GM12878 (cell line): ENCODE measurements at regions not wholly inside any gene's neighbourhood (a gene's known extent, or its start where the extent isn't known, plus 50 kb on each side); places are given as distances from the start of the nearest gene placed in this dataset.

Experiments used
- ATAC-seq: fragments of 200-7000 bp; cut with Tn5 transposase; 3 replicates; pipeline ENCODE4 v1.9.1; 2020; ENCODE audit warnings: mild to moderate bottlenecking, moderate library complexity
- BruUV-seq: library from RNA; stranded (reverse); fragments of 400-500 nt; replicated peaks from 2 replicates; lab custom pipeline; 2021; lab: Mats Ljungman, UMichigan
- CTCF ChIA-PET: fragments of 300-600 bp; sonication (Branson Sonifier 250); formaldehyde crosslinking; extraction: SDS; loops from one replicate; lab custom pipeline; 2021; ENCODE audit warnings: inconsistent platforms; lab: Yijun Ruan, JAX
- POLR2A ChIA-PET: fragments of 350-600 bp; formaldehyde crosslinking; extraction: SDS; loops from one replicate; lab custom pipeline; 2021; ENCODE audit warnings: inconsistent platforms; lab: Charles Lee
- RAD21 ChIA-PET: fragments of 300-600 bp; sonication (Branson Sonifier 250); formaldehyde crosslinking; loops from one replicate; lab custom pipeline; 2023; ENCODE audit warnings: antibody characterized with exemption; ENCODE audit not compliant: unreplicated experiment; lab: Charles Lee
- SMC1A ChIA-PET: fragments of 300-600 bp; sonication (Branson Sonifier 250); formaldehyde crosslinking; loops from one replicate; lab custom pipeline; 2023; ENCODE audit not compliant: unreplicated experiment, uncharacterized antibody; lab: Charles Lee
- DNase-seq: peaks from one replicate; pipeline ENCODE4 v3.0.0-alpha.2; 2011; ENCODE audit warnings: low read depth, low spot score
- FAIRE-seq: peaks from 3 replicates; lab custom pipeline; 2011; peaks lifted over from hg19 to GRCh38; lab: Jason Lieb, UNC
- H2AFZ ChIP-seq: 2 replicates; pipeline ENCODE4 v1.6.0; 2011; ENCODE audit warnings: low read depth, low read length, control low read depth; ENCODE audit not compliant: control insufficient read depth
- H3K27ac ChIP-seq: 2 replicates; pipeline ENCODE4 v1.5.1; 2011; ENCODE audit warnings: control low read depth; ENCODE audit not compliant: control insufficient read depth, insufficient read depth
- H3K27me3 ChIP-seq, 2 experiments: replicated peaks in 1 of 2; 2 replicates each; pipeline versions ENCODE4 v1.6.0 to v1.6.1; 2011; ENCODE audit warnings: low read length in 1 of 2; ENCODE audit not compliant: control insufficient read depth in 2 of 2, insufficient read depth in 2 of 2
- H3K36me3 ChIP-seq, 2 experiments: 2 replicates each; pipeline ENCODE4 v1.5.1; 2011; ENCODE audit warnings: low read length in 1 of 2; ENCODE audit not compliant: control insufficient read depth in 2 of 2, insufficient read depth in 2 of 2
- H3K4me1 ChIP-seq: 2 replicates; pipeline ENCODE4 v1.6.1; 2011; ENCODE audit warnings: mild to moderate bottlenecking, low read length, moderate library complexity, mixed read lengths; ENCODE audit not compliant: control insufficient read depth, insufficient read depth
- H3K4me2 ChIP-seq: 2 replicates; pipeline ENCODE4 v1.6.0; 2011; ENCODE audit warnings: control low read depth; ENCODE audit not compliant: control insufficient read depth, insufficient read depth
- H3K4me3 ChIP-seq: fragments of 200-600 bp; sonication (generic); 2 replicates; pipeline ENCODE4 v1.5.1; 2016
- H3K79me2 ChIP-seq: 2 replicates; pipeline ENCODE4 v1.6.0; 2011; ENCODE audit warnings: low read length; ENCODE audit not compliant: control insufficient read depth, insufficient read depth
- H3K9ac ChIP-seq: 2 replicates; pipeline ENCODE4 v1.8.0; 2011; ENCODE audit warnings: low read length, control low read depth, mixed read lengths; ENCODE audit not compliant: control insufficient read depth, insufficient read depth
- H3K9me3 ChIP-seq: replicated peaks from 3 replicates; pipeline ENCODE4 v1.5.1; 2011; ENCODE audit warnings: mild to moderate bottlenecking, low read length; ENCODE audit not compliant: control insufficient read depth, insufficient read depth
- H4K20me1 ChIP-seq: 2 replicates; pipeline ENCODE4 v1.6.0; 2011; ENCODE audit not compliant: control insufficient read depth, insufficient read depth
- CBFB ChIP-seq: IDR thresholded peaks from 2 replicates; pipeline ENCODE4 v1.6.1; 2016; ENCODE audit warnings: antibody characterized with exemption, low read depth
- CEBPB ChIP-seq, 2 experiments: fragments of 150-350 bp in 1 of 2; IDR thresholded peaks; 2 replicates each; pipeline ENCODE4 v1.6.1; 2012 to 2014; ENCODE audit warnings: low read depth in 2 of 2, low read length in 2 of 2, borderline replicate concordance in 1 of 2, inconsistent platforms in 1 of 2
- CREM ChIP-seq: IDR thresholded peaks from 2 replicates; pipeline ENCODE4 v1.6.1; 2014; ENCODE audit warnings: antibody characterized with exemption, low read depth
- EGR1 ChIP-seq, 2 experiments: IDR thresholded peaks; 1 replicate in 1 of 2; 2 replicates in 1 of 2; pipeline ENCODE4 v1.6.1; 2011 to 2012; ENCODE audit warnings: low read depth in 2 of 2, low read length in 2 of 2, borderline replicate concordance in 1 of 2, mild to moderate bottlenecking in 1 of 2, moderate library complexity in 1 of 2
- EP300 ChIP-seq, 2 experiments: fragments of 150-350 bp in 1 of 2; IDR thresholded peaks; 2 replicates each; pipeline ENCODE4 v1.6.1; 2011 to 2012; ENCODE audit warnings: low read depth in 2 of 2, low read length in 2 of 2, borderline replicate concordance in 1 of 2, improper control_type of control experiment in 1 of 2, inconsistent platforms in 1 of 2; ENCODE audit not compliant: control insufficient read depth in 1 of 2
- ESRRA ChIP-seq: IDR thresholded peaks from 2 replicates; pipeline ENCODE4 v1.6.1; 2012; ENCODE audit warnings: mild to moderate bottlenecking, low read length, improper control_type of control experiment
- EZH2 ChIP-seq: IDR thresholded peaks from 2 replicates; pipeline ENCODE4 v1.6.1; 2012; ENCODE audit warnings: low read depth, mild to moderate bottlenecking, control low read depth, inconsistent platforms, low read length, borderline replicate concordance; ENCODE audit not compliant: control insufficient read depth
- FOS ChIP-seq: IDR thresholded peaks from 3 replicates; pipeline ENCODE4 v1.6.1; 2011; ENCODE audit warnings: borderline replicate concordance; ENCODE audit not compliant: insufficient read length; ENCODE audit errors: extremely low read depth
- HDAC2 ChIP-seq: fragments of 200-600 bp; sonication (generic); IDR thresholded peaks from 2 replicates; pipeline ENCODE4 v1.6.1; 2017
- NFYA ChIP-seq: IDR thresholded peaks from 2 replicates; pipeline ENCODE4 v1.6.1; 2011; ENCODE audit warnings: low read depth, mild to moderate bottlenecking, low read length, improper control_type of control experiment, borderline replicate concordance
- NFYB ChIP-seq: IDR thresholded peaks from 2 replicates; pipeline ENCODE4 v1.6.1; 2011; ENCODE audit warnings: low read depth, mild to moderate bottlenecking, low read length, improper control_type of control experiment, moderate library complexity; ENCODE audit not compliant: insufficient read depth
- NR2C2 ChIP-seq: IDR thresholded peaks from 2 replicates; pipeline ENCODE4 v1.6.1; 2011; ENCODE audit warnings: borderline replicate concordance, low read depth; ENCODE audit not compliant: control insufficient read depth, insufficient read length
- POLR2AphosphoS5 ChIP-seq: IDR thresholded peaks from 2 replicates; pipeline ENCODE4 v1.6.1; 2011; ENCODE audit warnings: mild to moderate bottlenecking, low read length, inconsistent platforms
- SMARCA5 ChIP-seq: fragments of 450-650 bp; IDR thresholded peaks from 2 replicates; pipeline ENCODE4 v1.6.1; 2017; ENCODE audit warnings: mild to moderate bottlenecking
- STAT3 ChIP-seq: IDR thresholded peaks from 2 replicates; pipeline ENCODE4 v1.6.1; 2011; ENCODE audit warnings: low read depth, low read length, improper control_type of control experiment
- WRNIP1 ChIP-seq: IDR thresholded peaks from 2 replicates; pipeline ENCODE4 v1.6.1; 2011; ENCODE audit warnings: low read depth, low read length, improper control_type of control experiment, borderline replicate concordance
- ZBED1 ChIP-seq: IDR thresholded peaks from 2 replicates; pipeline ENCODE4 v1.6.1; 2016; ENCODE audit warnings: borderline replicate concordance
- ZNF274 ChIP-seq: IDR thresholded peaks from one replicate; pipeline ENCODE4 v1.8.0; 2011; ENCODE audit not compliant: insufficient read length, insufficient read depth
- whole genome bisulfite sequencing: methylation state at CpG from one replicate; pipeline ENCODE4 v1.1.6; 2016; ENCODE audit warnings: low lambda C conversion rate; ENCODE audit not compliant: insufficient replicate concordance, insufficient coverage; ENCODE audit errors: missing lambda C conversion rate; 5-methylcytosine and 5-hydroxymethylcytosine counted together
- in situ Hi-C: fragments of 300-500 bp; cut with MboI; formaldehyde crosslinking; loops from 9 replicates; pipeline ENCODE4 v1.14.3; 2018; ENCODE audit warnings: mixed read lengths
- intact Hi-C: fragments of 100-400 bp; cut with micrococcal nuclease; formaldehyde crosslinking; loops from one replicate; pipeline ENCODE4 v1.14.2; 2022; ENCODE audit not compliant: unreplicated experiment
- TF ChIP-seq, protein P1 (sequence below): fragments of 450-650 bp; IDR thresholded peaks from 2 replicates; pipeline ENCODE4 v1.6.1; 2017; ENCODE audit warnings: mild to moderate bottlenecking
- TF ChIP-seq, protein P2 (sequence below): fragments of 450-650 bp; conservative IDR thresholded peaks from 2 replicates; pipeline ENCODE4 v1.6.1; 2017; ENCODE audit warnings: mild to moderate bottlenecking, moderate library complexity

DNA sequence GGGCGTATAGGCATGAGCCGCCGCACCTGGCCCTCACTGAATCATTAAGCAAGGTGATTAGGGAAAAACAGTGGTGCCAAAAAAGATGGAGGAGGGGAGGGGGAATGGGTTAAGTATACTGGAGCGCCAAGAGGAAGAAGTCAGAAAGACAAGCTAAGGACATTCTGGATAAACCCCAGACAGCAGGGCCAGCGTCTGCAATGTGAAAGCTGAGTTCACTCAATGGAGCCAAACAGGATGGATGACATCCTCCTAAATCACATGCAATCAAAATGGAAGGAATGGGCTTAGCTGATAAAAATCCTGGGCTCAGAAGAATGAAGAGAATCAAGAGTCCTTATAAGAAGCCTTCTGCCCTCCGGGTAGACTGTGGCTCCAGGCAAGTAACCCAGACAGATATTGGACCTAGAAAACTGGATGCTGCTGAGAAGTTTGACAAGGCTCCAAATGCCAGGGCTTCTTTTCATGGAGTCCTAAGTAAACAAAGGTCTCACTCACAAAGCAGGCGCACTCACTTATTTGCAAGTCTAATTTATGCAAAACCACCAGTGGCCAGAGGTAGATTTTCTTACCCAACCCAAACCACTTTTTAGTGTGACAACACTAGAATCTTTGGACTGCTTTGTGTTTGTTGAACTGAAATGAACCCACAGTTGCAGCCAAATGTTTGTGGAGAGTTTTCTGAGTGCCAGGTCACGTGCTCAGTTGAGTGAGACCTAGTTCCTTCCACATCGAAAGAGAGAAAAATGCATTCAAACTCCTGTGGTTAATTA, 519.1 kb upstream of the AUTS2 start:
- no TSS peak for BruUV-seq
- in situ Hi-C loops: no loop called here
- no peak overlapping the region for H3K9ac ChIP-seq
- no peak overlapping the region for H3K4me3 ChIP-seq
- no peaks in the 10 kb centered on the region for H3K79me2 ChIP-seq
- no peaks in the 10 kb centered on the region for H3K4me1 ChIP-seq
- DNase-seq (no peak), ATAC-seq (no peak)
- no peak overlapping the region for H3K4me2 ChIP-seq
- H3K27ac ChIP-seq: no peak overlapping the region
- SMC1A ChIA-PET: interaction anchor here (0.7 kb wide), 1 partner anchor 464 kb away, joined by 3 read pairs; no protein-coding TSS in a partner anchor
- CTCF ChIA-PET: interaction anchor here (1.2 kb wide), 1 partner anchor 12 kb away, joined by 3 read pairs; no protein-coding TSS in a partner anchor
- WGBS: 61% methylated on average over 9 of the region's 9 CpGs
- no peaks in the 10 kb centered on the region for H3K27me3 ChIP-seq
- H3K36me3 ChIP-seq: no peaks in the 10 kb centered on the region
- RAD21 ChIA-PET: no interaction called here
- POLR2A ChIA-PET: no interaction called here
- H4K20me1 ChIP-seq: no peaks in the 10 kb centered on the region
- TF ChIP-seq EZH2: no peak
- TF ChIP-seq ZBED1: no peak
- TF ChIP-seq, protein P1, sequence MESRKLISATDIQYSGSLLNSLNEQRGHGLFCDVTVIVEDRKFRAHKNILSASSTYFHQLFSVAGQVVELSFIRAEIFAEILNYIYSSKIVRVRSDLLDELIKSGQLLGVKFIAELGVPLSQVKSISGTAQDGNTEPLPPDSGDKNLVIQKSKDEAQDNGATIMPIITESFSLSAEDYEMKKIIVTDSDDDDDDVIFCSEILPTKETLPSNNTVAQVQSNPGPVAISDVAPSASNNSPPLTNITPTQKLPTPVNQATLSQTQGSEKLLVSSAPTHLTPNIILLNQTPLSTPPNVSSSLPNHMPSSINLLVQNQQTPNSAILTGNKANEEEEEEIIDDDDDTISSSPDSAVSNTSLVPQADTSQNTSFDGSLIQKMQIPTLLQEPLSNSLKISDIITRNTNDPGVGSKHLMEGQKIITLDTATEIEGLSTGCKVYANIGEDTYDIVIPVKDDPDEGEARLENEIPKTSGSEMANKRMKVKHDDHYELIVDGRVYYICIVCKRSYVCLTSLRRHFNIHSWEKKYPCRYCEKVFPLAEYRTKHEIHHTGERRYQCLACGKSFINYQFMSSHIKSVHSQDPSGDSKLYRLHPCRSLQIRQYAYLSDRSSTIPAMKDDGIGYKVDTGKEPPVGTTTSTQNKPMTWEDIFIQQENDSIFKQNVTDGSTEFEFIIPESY: no peak
- no peak for TF ChIP-seq WRNIP1
- no peak for TF ChIP-seq NFYA
- TF ChIP-seq SMARCA5: no peak
- TF ChIP-seq NFYB: no peak
- no peak for TF ChIP-seq STAT3
- no peak for TF ChIP-seq ZNF274
- TF ChIP-seq CBFB: no peak
- no peak for TF ChIP-seq NR2C2
- TF ChIP-seq POLR2AphosphoS5: no peak
- no peak for TF ChIP-seq CREM
- TF ChIP-seq, protein P2, sequence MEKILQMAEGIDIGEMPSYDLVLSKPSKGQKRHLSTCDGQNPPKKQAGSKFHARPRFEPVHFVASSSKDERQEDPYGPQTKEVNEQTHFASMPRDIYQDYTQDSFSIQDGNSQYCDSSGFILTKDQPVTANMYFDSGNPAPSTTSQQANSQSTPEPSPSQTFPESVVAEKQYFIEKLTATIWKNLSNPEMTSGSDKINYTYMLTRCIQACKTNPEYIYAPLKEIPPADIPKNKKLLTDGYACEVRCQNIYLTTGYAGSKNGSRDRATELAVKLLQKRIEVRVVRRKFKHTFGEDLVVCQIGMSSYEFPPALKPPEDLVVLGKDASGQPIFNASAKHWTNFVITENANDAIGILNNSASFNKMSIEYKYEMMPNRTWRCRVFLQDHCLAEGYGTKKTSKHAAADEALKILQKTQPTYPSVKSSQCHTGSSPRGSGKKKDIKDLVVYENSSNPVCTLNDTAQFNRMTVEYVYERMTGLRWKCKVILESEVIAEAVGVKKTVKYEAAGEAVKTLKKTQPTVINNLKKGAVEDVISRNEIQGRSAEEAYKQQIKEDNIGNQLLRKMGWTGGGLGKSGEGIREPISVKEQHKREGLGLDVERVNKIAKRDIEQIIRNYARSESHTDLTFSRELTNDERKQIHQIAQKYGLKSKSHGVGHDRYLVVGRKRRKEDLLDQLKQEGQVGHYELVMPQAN: no peak
- no peak for TF ChIP-seq EP300 (IDR thresholded peaks at IDR 0.05; ENCODE audit: borderline replicate concordance in 1 of 2, control insufficient read depth in 1 of 2, low read depth in 2 of 2, low read length in 2 of 2)
- TF ChIP-seq CEBPB (IDR thresholded peaks at IDR 0.05; ENCODE audit: borderline replicate concordance in 1 of 2, low read depth in 2 of 2, low read length in 2 of 2): no peak
- no peak for TF ChIP-seq HDAC2
- no peak for TF ChIP-seq FOS
- no peak for TF ChIP-seq EGR1 (IDR thresholded peaks at IDR 0.05; ENCODE audit: borderline replicate concordance in 1 of 2, low read depth in 2 of 2, low read length in 2 of 2)
- TF ChIP-seq ESRRA: no peak
- TF ChIP-seq, all 136 proteins: peak for 0
- intact Hi-C loops: no loop called here
- FAIRE-seq: no peak
- H2AFZ ChIP-seq: no peak overlapping the region
- no peaks in the 10 kb centered on the region for H3K9me3 ChIP-seq
